Sigmoid colon (tissue), 6 donors: ENCODE measurements at regions not wholly inside any gene's neighbourhood (a gene's known extent, or its start where the extent isn't known, plus 50 kb on each side); places are given as distances from the start of the nearest gene placed in this dataset.

Source experiments
- DNase-seq: peaks from one replicate; pipeline ENCODE4 v3.0.0-alpha.2; 2019
- H3K27ac ChIP-seq, 4 donors: fragments of 200-600 bp; sonication (generic); one replicate each; pipeline ENCODE4 v1.5.1; 2016 to 2019; ENCODE audit warnings: mild to moderate bottlenecking in 1 of 4
- H3K27me3 ChIP-seq, 3 donors: fragments of 200-600 bp; sonication (generic); one replicate each; pipeline ENCODE4 v1.5.1; 2019; ENCODE audit warnings: mild to moderate bottlenecking in 1 of 3
- H3K36me3 ChIP-seq, 4 donors: fragments of 200-600 bp; sonication (generic); one replicate each; pipeline ENCODE4 v1.5.1; 2016 to 2019
- H3K4me1 ChIP-seq, 4 donors: fragments of 200-600 bp; sonication (generic); one replicate each; pipeline ENCODE4 v1.5.1; 2017 to 2019
- H3K4me3 ChIP-seq, 4 donors: fragments of 200-600 bp; sonication (generic); one replicate each; pipeline ENCODE4 v1.5.1; 2017 to 2019; ENCODE audit warnings: mild to moderate bottlenecking in 2 of 4, moderate library complexity in 1 of 4
- H3K9me3 ChIP-seq, 4 donors: fragments of 200-600 bp in 3 of 4; sonication (generic) in 3 of 4; one replicate each; pipeline versions ENCODE4 v1.5.1 to v1.6.1; 2013 to 2019
- CTCF ChIP-seq, 4 experiments: fragments of 450-650 bp in 3 of 4; fragments of 200-600 bp in 1 of 4; IDR thresholded peaks; one replicate each; pipeline ENCODE4 v1.5.1; 2016 to 2019; ENCODE audit warnings: antibody characterized with exemption in 4 of 4, mild to moderate bottlenecking in 3 of 4, moderate library complexity in 2 of 4
- EP300 ChIP-seq, 4 donors: sonication (generic); formaldehyde crosslinking; IDR thresholded peaks; one replicate each; pipeline ENCODE4 v1.6.1; 2017; ENCODE audit warnings: antibody characterized with exemption in 4 of 4
- POLR2A ChIP-seq, 2 donors: fragments of 450-650 bp; IDR thresholded peaks; one replicate each; pipeline ENCODE4 v1.6.1; 2016; ENCODE audit warnings: antibody characterized with exemption in 2 of 2, mild to moderate bottlenecking in 2 of 2, moderate library complexity in 2 of 2
- POLR2AphosphoS5 ChIP-seq, 4 donors: sonication (generic); formaldehyde crosslinking; IDR thresholded peaks; one replicate each; pipeline ENCODE4 v1.6.1; 2017; ENCODE audit warnings: antibody characterized with exemption in 4 of 4
- WGBS, 2 donors: extraction: QIAGEN DNeasy Blood & Tissue Kit; methylation state at CpG; one replicate each; pipeline ENCODE4 v1.1.7; 2013; 5-methylcytosine and 5-hydroxymethylcytosine counted together
- intact Hi-C: fragments of 100-400 bp; cut with DNase I; formaldehyde crosslinking; loops from one replicate; pipeline ENCODE4 v1.15.1; 2023
- donor health status: healthy with polysubstance abuse.
- donor health status: healthy.

- H3K36me3 ChIP-seq: no peaks in the 10 kb centered on the region
- H3K27me3 ChIP-seq: no peaks in the 10 kb centered on the region
- no peak overlapping the region for H3K27ac ChIP-seq
- peaks cover 0 to 30% (median 27%) of the 10 kb centered on the region in 4 donors for H3K4me1 ChIP-seq
- TF ChIP-seq EP300 (IDR thresholded peaks at IDR 0.05): no peak
- no peak for TF ChIP-seq POLR2A (IDR thresholded peaks at IDR 0.05)
- no peak for TF ChIP-seq POLR2AphosphoS5 (IDR thresholded peaks at IDR 0.05)
- no peak for TF ChIP-seq CTCF (IDR thresholded peaks at IDR 0.05)
- H3K4me3 ChIP-seq: no peak overlapping the region
- H3K9me3 ChIP-seq: no peaks in the 10 kb centered on the region
- DNase-seq: no peak
- 95 to 97% methylated on average over 2 of the region's 2 CpGs for WGBS, 2 donors
- intact Hi-C loops: no loop called here
Measured at GRCh38 chr13:50360637-50361036, 345.4 kb downstream of the KCNRG start.

- no peak overlapping the region for H3K27ac ChIP-seq
- TF ChIP-seq CTCF (IDR thresholded peaks at IDR 0.05) (no peak), POLR2AphosphoS5 (IDR thresholded peaks at IDR 0.05) (no peak), POLR2A (IDR thresholded peaks at IDR 0.05) (no peak), EP300 (IDR thresholded peaks at IDR 0.05) (no peak)
- no peaks in the 10 kb centered on the region for H3K36me3 ChIP-seq
- no peaks in the 10 kb centered on the region for H3K27me3 ChIP-seq
- H3K4me3 ChIP-seq: no peak overlapping the region
- 44 to 57% methylated on average over 3 of the region's 3 CpGs for WGBS, 2 donors
- intact Hi-C loops: no loop called here
- no peaks in the 10 kb centered on the region for H3K9me3 ChIP-seq
- H3K4me1 ChIP-seq: peaks cover 0 to 30% (median 27%) of the 10 kb centered on the region in 4 donors
- DNase-seq: no peak
Measured at GRCh38 chr13:50361282-50361681, 346.0 kb downstream of the KCNRG start.

- no peaks in the 10 kb centered on the region for H3K27me3 ChIP-seq
- TF ChIP-seq EP300 (IDR thresholded peaks at IDR 0.05): no peak
- TF ChIP-seq POLR2AphosphoS5 (IDR thresholded peaks at IDR 0.05): no peak
- TF ChIP-seq POLR2A (IDR thresholded peaks at IDR 0.05): no peak
- TF ChIP-seq CTCF (IDR thresholded peaks at IDR 0.05): no peak
- intact Hi-C loops: no loop called here
- no peaks in the 10 kb centered on the region for H3K36me3 ChIP-seq
- no peak overlapping the region for H3K27ac ChIP-seq
- no peaks in the 10 kb centered on the region for H3K9me3 ChIP-seq
- H3K4me3 ChIP-seq: no peak overlapping the region
- no peak for DNase-seq
- WGBS, 2 donors: 21 to 60% methylated on average over 10 of the region's 10 CpGs
- H3K4me1 ChIP-seq: no peaks in the 10 kb centered on the region
Measured at GRCh38 chr13:50365408-50366391, 350.5 kb downstream of the KCNRG start.

GRCh38 chr13:50366488-50367174 is 351.4 kb downstream of the KCNRG start:
- DNase-seq: no peak

More at GRCh38 chr13:50366488-50367174, 351.4 kb downstream of the KCNRG start:
- Histone ChIP-seq H3K4me1 (no peaks in the 10 kb centered on the region), H3K27me3 (no peaks in the 10 kb centered on the region), H3K36me3 (no peaks in the 10 kb centered on the region), H3K27ac (no peak overlapping the region), H3K4me3 (no peak overlapping the region), H3K9me3 (no peaks in the 10 kb centered on the region)
- intact Hi-C loops: no loop called here
- no peak for TF ChIP-seq POLR2A (IDR thresholded peaks at IDR 0.05)
- TF ChIP-seq EP300 (IDR thresholded peaks at IDR 0.05): no peak
- no peak for TF ChIP-seq POLR2AphosphoS5 (IDR thresholded peaks at IDR 0.05)
- TF ChIP-seq CTCF (IDR thresholded peaks at IDR 0.05): no peak
- 54 to 75% methylated on average over 6 of the region's 6 CpGs for WGBS, 2 donors
